ENCODE measurements at regions not wholly inside any gene's neighbourhood (a gene's known extent, or its start where the extent isn't known, plus 50 kb on each side); places are given as distances from the start of the nearest gene placed in this dataset.

DNA sequence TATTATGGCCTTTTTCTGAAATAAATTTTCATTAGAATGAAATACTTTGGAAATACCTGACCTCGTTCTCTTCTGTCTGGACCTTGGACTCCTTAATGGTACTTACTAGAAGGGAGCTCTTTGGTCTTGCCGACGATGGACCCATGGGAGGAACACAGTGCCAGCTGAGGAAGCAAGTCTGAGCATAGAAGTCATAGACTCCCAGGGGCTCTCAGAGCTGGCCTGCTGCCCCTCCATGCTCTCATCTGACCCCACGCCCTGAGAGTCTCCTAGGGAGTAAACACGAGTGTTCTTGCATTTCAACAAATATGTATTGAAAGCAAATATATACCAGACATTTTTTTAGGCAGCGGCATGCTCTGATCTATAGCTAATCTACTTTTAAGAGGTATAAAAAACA lies 87.8 kb downstream of the PLEKHG1 start:
- TF ChIP-seq, protein P1, sequence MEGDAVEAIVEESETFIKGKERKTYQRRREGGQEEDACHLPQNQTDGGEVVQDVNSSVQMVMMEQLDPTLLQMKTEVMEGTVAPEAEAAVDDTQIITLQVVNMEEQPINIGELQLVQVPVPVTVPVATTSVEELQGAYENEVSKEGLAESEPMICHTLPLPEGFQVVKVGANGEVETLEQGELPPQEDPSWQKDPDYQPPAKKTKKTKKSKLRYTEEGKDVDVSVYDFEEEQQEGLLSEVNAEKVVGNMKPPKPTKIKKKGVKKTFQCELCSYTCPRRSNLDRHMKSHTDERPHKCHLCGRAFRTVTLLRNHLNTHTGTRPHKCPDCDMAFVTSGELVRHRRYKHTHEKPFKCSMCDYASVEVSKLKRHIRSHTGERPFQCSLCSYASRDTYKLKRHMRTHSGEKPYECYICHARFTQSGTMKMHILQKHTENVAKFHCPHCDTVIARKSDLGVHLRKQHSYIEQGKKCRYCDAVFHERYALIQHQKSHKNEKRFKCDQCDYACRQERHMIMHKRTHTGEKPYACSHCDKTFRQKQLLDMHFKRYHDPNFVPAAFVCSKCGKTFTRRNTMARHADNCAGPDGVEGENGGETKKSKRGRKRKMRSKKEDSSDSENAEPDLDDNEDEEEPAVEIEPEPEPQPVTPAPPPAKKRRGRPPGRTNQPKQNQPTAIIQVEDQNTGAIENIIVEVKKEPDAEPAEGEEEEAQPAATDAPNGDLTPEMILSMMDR (IDR thresholded peaks at IDR 0.05) = no peak
- TF ChIP-seq ZFX (IDR thresholded peaks at IDR 0.05; ENCODE audit: borderline replicate concordance) = no peak
